Aorta (tissue), 5 donors: ENCODE measurements at regions not wholly inside any gene's neighbourhood (a gene's known extent, or its start where the extent isn't known, plus 50 kb on each side); places are given as distances from the start of the nearest gene placed in this dataset.

Source experiments
- ATAC-seq: fragments of 200-7000 bp; cut with Tn5 transposase; one replicate; pipeline ENCODE4 v1.9.1; 2022; ENCODE audit warnings: moderate library complexity; ENCODE audit not compliant: low FRiP score
- DNase-seq, 2 donors: peaks; one replicate each; pipeline ENCODE4 v3.0.0-alpha.2; 2020
- H3K27ac ChIP-seq, 2 donors: one replicate each; pipeline ENCODE4 v1.5.1; 2013; ENCODE audit warnings: low read length in 2 of 2, mild to moderate bottlenecking in 2 of 2, moderate library complexity in 2 of 2, control low read depth in 1 of 2, inconsistent platforms in 1 of 2, low read depth in 1 of 2
- H3K27me3 ChIP-seq, 2 donors: one replicate each; pipeline ENCODE4 v1.6.1; 2013; ENCODE audit warnings: control low read depth in 1 of 2, low read length in 1 of 2, mild to moderate bottlenecking in 1 of 2, moderate library complexity in 1 of 2; ENCODE audit not compliant: insufficient read depth in 2 of 2, control insufficient read depth in 1 of 2
- H3K36me3 ChIP-seq, 2 donors: one replicate each; pipeline ENCODE4 v1.6.1; 2013; ENCODE audit warnings: control low read depth in 1 of 2, low read length in 1 of 2, mild to moderate bottlenecking in 1 of 2; ENCODE audit not compliant: insufficient read depth in 2 of 2, control insufficient read depth in 1 of 2
- H3K4me1 ChIP-seq, 2 donors: one replicate each; pipeline ENCODE4 v1.6.1; 2013; ENCODE audit warnings: low read length in 2 of 2, control low read depth in 1 of 2, mild to moderate bottlenecking in 1 of 2, moderate library complexity in 1 of 2; ENCODE audit not compliant: insufficient read depth in 2 of 2, control insufficient read depth in 1 of 2
- H3K4me3 ChIP-seq, 2 donors: one replicate each; pipeline ENCODE4 v1.5.1; 2013; ENCODE audit warnings: low read length in 2 of 2, control low read depth in 1 of 2, mild to moderate bottlenecking in 1 of 2
- H3K9me3 ChIP-seq: one replicate; pipeline ENCODE4 v1.6.1; 2013; ENCODE audit warnings: mild to moderate bottlenecking, low read length; ENCODE audit not compliant: control insufficient read depth
- WGBS, 2 donors: extraction: QIAGEN DNeasy Blood & Tissue Kit; methylation state at CpG; one replicate each; pipeline ENCODE4 v1.1.7; 2013; 5-methylcytosine and 5-hydroxymethylcytosine counted together
- intact Hi-C, 2 donors: fragments of 100-400 bp; cut with DNase I; formaldehyde crosslinking; loops; one replicate each; pipeline versions ENCODE4 v1.14.2 to v1.15.0; 2022
- donor health status: healthy with polysubstance abuse.
- donor health status: Bipolar disorder and iron deficiency.
- donor health status: DM: no; HTN: no; CAD: no.
- donor health status: DM: no; HTN: no; CAD: no.
- donor health status: DM: yes; HTN: yes; CAD: no.

- intact Hi-C loops = no loop called here
- ATAC-seq (no peak), DNase-seq (no peak)
- Histone ChIP-seq H3K27me3 (no peaks in the 10 kb centered on the region), H3K9me3 (no peaks in the 10 kb centered on the region), H3K36me3 (no peaks in the 10 kb centered on the region), H3K4me1 (peaks cover 2 to 3% of the 10 kb centered on the region in 2 donors), H3K4me3 (no peak overlapping the region), H3K27ac (no peak overlapping the region)
- 80 to 85% methylated on average over 13 of the region's 13 CpGs for WGBS, 2 donors
These were observed 115.9 kb downstream of the LY86 start for GRCh38 chr6:6704103-6705060.

GRCh38 chr6:6705061-6705425 lies 116.5 kb downstream of the LY86 start:
- no peak for ATAC-seq
- Histone ChIP-seq H3K4me3 (no peak overlapping the region), H3K27me3 (no peaks in the 10 kb centered on the region), H3K9me3 (no peaks in the 10 kb centered on the region), H3K4me1 (peaks cover 0 to 2% of the 10 kb centered on the region in 2 donors), H3K27ac (no peak overlapping the region), H3K36me3 (no peaks in the 10 kb centered on the region)
- intact Hi-C loops = no loop called here
- 92 to 95% methylated on average over 3 of the region's 3 CpGs for whole genome bisulfite sequencing, 2 donors
- no peak for DNase-seq

DNA sequence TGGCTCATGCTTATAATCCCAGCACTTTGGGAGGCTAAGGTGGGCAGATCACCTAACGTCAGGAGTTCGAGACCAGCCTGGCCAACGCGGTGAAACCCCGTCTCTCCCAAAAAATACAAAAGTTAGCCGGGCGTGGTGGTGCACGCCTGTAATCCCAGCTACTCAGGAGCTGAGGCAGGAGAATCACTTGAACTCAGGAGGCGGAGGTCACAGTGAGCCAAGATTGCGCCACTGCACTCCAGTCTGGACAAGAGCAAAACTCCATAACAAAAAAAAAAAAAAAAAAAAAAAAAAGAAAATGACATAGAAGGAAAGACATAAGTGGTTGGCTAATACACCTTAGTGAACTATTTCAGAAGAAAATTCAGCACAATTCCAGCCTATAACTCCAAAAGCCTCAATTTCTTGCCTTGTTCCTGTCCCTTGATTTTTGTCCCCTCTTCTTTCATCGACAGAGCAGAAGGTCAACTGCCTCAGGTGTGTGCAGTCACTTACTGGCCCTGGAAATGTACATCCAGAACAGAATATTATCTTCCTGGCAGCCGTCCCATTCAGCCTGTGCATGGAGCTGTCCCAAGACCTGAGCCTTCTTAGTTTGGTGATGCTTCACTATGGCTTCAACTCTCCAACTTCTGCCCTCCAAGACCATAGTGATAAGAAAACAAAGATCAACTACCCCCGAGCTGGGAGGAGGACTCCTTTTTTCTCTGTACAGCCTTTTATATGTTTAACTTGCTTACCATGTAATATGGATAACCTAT lies 117.6 kb downstream of the LY86 start:
- Histone ChIP-seq H3K4me3 (no peak overlapping the region), H3K27ac (no peak overlapping the region), H3K36me3 (no peaks in the 10 kb centered on the region), H3K4me1 (no peaks in the 10 kb centered on the region), H3K27me3 (no peaks in the 10 kb centered on the region), H3K9me3 (no peaks in the 10 kb centered on the region)
- intact Hi-C loops = no loop called here
- WGBS, 2 donors = 93 to 94% methylated on average over 13 of the region's 13 CpGs
- no peak for ATAC-seq
- no peak for DNase-seq

DNA sequence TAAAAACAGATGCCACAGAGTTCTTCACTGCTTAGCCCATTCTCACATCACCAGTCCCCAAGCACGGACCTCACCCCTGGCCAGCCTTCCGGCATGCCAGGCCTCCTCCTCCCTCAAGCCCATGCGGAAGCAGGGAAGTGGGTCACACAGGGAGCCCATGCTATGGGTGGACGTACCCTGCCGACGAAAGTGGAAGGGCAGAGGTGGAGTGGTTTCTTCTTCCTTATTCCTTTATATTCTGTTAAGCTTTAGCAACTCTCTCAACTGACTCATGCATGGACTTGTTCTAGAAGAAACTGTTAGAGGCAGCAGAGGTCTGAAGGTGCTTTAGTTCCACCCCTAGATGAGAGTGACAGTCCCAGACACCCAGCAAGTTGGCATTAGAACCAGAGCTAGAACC lies 118.6 kb downstream of the LY86 start:
- H3K4me3 ChIP-seq = no peak overlapping the region
- 91 to 94% methylated on average over 6 of the region's 6 CpGs for WGBS, 2 donors

GRCh38 chr6:6709106-6709505 lies 120.6 kb downstream of the LY86 start:
- intact Hi-C loops = no loop called here
- no peaks in the 10 kb centered on the region for H3K4me1 ChIP-seq
- WGBS, 2 donors = 79 to 87% methylated on average over 3 of the region's 3 CpGs
- no peaks in the 10 kb centered on the region for H3K27me3 ChIP-seq
- ATAC-seq (no peak), DNase-seq (no peak)
- no peaks in the 10 kb centered on the region for H3K9me3 ChIP-seq
- no peak overlapping the region for H3K27ac ChIP-seq
- H3K4me3 ChIP-seq = no peak overlapping the region
- H3K36me3 ChIP-seq = no peaks in the 10 kb centered on the region

More for the DNA sequence above, 118.6 kb downstream of the LY86 start:
- H3K36me3 ChIP-seq = no peaks in the 10 kb centered on the region
- ATAC-seq (no peak), DNase-seq (no peak)
- no peaks in the 10 kb centered on the region for H3K9me3 ChIP-seq
- intact Hi-C loops = no loop called here
- H3K27me3 ChIP-seq = no peaks in the 10 kb centered on the region
- no peak overlapping the region for H3K27ac ChIP-seq
- no peaks in the 10 kb centered on the region for H3K4me1 ChIP-seq

- intact Hi-C loops = no loop called here
These were observed 122.7 kb downstream of the LY86 start for GRCh38 chr6:6711031-6711785.

DNA sequence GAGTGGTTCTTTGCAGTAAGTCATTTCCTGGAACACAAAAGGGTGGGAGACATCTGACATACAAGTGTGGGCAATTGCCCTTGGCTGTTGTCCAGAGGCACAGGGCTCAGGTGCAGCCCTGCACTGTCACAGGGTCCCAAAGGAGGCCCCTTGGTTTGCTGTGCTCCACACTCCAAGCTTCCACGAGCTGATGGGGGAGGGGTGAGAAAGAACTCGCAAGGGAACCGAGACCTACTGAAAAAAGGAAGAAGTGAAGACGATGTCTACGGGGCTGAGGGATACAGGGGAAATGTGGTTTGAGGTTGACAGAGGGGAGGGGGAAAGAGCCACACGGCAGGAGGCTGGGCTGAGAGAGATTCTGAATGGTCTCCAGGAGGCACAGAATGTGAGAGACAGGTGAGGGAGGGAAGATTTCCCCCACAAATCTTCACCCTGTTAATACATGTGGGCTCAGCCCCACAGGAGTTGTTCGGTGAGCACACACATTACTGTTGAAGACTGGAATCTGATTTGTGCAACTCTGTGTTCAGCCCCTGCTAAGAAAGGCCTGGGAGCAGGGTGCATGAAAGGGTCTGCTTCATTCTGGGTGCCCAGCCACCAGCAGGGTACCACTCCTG lies 123.4 kb downstream of the LY86 start:
- Histone ChIP-seq H3K27me3 (no peaks in the 10 kb centered on the region), H3K9me3 (no peaks in the 10 kb centered on the region), H3K4me1 (no peaks in the 10 kb centered on the region), H3K36me3 (no peaks in the 10 kb centered on the region), H3K4me3 (no peak overlapping the region), H3K27ac (no peak overlapping the region)
- peak in 1 of 2 donors; percentile 68 for DNase-seq
- intact Hi-C loops = no loop called here
- ATAC-seq = peak; percentile 11
- 49 to 75% methylated on average over 7 of the region's 7 CpGs for WGBS, 2 donors

More at GRCh38 chr6:6711031-6711785, 122.7 kb downstream of the LY86 start:
- H3K27me3 ChIP-seq = no peaks in the 10 kb centered on the region
- no peak for ATAC-seq
- H3K4me1 ChIP-seq = no peaks in the 10 kb centered on the region
- DNase-seq = no peak
- no peak overlapping the region for H3K4me3 ChIP-seq
- no peak overlapping the region for H3K27ac ChIP-seq
- H3K36me3 ChIP-seq = no peaks in the 10 kb centered on the region
- no peaks in the 10 kb centered on the region for H3K9me3 ChIP-seq
- 76 to 89% methylated on average over 7 of the region's 7 CpGs for WGBS, 2 donors
